ENCODE measurements at regions not wholly inside any gene's neighbourhood (a gene's known extent, or its start where the extent isn't known, plus 50 kb on each side); places are given as distances from the start of the nearest gene placed in this dataset.

DNA sequence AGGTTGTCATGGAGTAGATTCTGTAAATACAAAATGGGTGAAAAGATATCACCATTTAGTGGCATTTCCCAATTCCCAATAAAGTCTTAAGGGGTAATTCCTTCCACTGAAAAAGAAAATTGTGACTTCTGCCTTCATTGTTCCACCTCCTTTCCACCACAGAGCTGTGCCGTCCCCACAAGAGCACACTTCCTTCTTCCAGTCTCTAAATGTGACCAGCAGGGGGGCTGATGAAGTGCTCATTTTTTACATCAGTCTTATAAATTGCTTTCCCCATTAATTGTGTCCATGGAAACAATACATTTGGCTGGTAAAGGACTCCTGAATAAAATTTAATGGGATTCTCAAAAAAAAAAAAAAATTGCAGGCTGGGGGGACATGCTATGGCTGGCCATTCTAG lies 260.8 kb upstream of the PSMD7 start:
- 19% methylated on average over 1 of the region's 1 CpG for WGBS
- Histone ChIP-seq H3K4me3 (no peak overlapping the region), H3K36me3 (no peaks in the 10 kb centered on the region), H3K27me3 (peaks cover 0 to 8% (median 2%) of the 10 kb centered on the region in 4 donors), H3K9me3 (no peaks in the 10 kb centered on the region), H3K4me1 (no peaks in the 10 kb centered on the region), H3K27ac (replicated peaks in 1 of 4) (no peak overlapping the region)
- DNase-seq (ENCODE audit: extremely low spot score) = no peak
- intact Hi-C loops (cut with DNase I) = no loop called here
- TF ChIP-seq POLR2A (IDR thresholded peaks at IDR 0.05; ENCODE audit: low read depth) (no peak), EP300 (IDR thresholded peaks at IDR 0.05) (no peak), POLR2AphosphoS5 (IDR thresholded peaks at IDR 0.05) (no peak)
- TF ChIP-seq, protein P1, sequence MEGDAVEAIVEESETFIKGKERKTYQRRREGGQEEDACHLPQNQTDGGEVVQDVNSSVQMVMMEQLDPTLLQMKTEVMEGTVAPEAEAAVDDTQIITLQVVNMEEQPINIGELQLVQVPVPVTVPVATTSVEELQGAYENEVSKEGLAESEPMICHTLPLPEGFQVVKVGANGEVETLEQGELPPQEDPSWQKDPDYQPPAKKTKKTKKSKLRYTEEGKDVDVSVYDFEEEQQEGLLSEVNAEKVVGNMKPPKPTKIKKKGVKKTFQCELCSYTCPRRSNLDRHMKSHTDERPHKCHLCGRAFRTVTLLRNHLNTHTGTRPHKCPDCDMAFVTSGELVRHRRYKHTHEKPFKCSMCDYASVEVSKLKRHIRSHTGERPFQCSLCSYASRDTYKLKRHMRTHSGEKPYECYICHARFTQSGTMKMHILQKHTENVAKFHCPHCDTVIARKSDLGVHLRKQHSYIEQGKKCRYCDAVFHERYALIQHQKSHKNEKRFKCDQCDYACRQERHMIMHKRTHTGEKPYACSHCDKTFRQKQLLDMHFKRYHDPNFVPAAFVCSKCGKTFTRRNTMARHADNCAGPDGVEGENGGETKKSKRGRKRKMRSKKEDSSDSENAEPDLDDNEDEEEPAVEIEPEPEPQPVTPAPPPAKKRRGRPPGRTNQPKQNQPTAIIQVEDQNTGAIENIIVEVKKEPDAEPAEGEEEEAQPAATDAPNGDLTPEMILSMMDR (IDR thresholded peaks at IDR 0.05) = peak in 1 of 3 experiments; percentile 4

DNA sequence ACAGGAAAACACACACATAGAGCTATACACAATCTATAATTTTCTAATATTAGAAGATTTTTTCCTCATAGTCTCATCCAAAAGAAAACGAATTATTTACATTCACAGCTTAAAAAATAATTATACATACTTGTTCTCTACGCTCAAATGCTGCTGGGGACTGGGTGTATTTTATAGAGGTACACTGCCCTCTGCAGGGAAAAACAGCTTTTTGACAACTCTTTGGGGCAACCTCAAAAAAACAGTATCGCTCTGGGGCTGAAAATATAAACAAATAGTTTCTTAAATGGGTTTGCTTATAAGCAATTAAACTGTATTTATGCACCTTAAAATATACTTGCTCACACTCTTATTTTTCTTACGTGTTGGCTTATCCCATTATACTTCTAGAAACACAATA lies 261.8 kb upstream of the PSMD7 start:
- no peaks in the 10 kb centered on the region for H3K36me3 ChIP-seq
- peaks cover 0 to 10% (median 2%) of the 10 kb centered on the region in 4 donors for H3K27me3 ChIP-seq
- 29% methylated on average over 4 of the region's 4 CpGs for WGBS
- H3K4me3 ChIP-seq = no peak overlapping the region
- DNase-seq (ENCODE audit: extremely low spot score) = no peak
- no peak overlapping the region for H3K27ac ChIP-seq (replicated peaks in 1 of 4)
- TF ChIP-seq POLR2A (IDR thresholded peaks at IDR 0.05; ENCODE audit: low read depth) (no peak), EP300 (IDR thresholded peaks at IDR 0.05) (no peak)
- TF ChIP-seq, protein P1 (IDR thresholded peaks at IDR 0.05) = peak in 1 of 3 experiments; percentile 17
- intact Hi-C loops (cut with DNase I) = no loop called here
- H3K9me3 ChIP-seq = no peaks in the 10 kb centered on the region
- H3K4me1 ChIP-seq = no peaks in the 10 kb centered on the region

DNA sequence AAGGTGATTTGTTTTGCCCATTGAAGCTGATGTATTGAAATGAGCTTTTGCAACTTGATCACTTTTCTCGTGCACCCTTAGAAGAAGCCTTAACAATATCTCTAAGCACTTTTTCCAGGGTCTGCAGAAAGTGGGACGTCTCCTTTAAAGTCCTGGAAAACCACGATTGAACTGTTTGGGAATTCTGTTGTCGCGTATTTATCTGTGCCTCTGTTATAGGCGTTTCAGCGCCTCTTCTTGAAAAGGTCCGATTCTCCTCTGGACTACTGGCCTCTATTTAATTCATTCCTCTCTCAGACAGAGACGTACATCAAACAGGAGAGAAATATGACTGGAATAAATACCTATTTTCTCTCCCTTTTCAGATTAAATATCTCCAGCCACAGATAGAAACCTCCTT lies 262.4 kb upstream of the PSMD7 start:
- peaks cover 0 to 11% (median 2%) of the 10 kb centered on the region in 4 donors for H3K27me3 ChIP-seq
- intact Hi-C loops (cut with DNase I) = no loop called here
- H3K27ac ChIP-seq (replicated peaks in 1 of 4) = no peak overlapping the region
- DNase-seq (ENCODE audit: extremely low spot score) = no peak
- WGBS = 42% methylated on average over 9 of the region's 9 CpGs
- no peaks in the 10 kb centered on the region for H3K9me3 ChIP-seq
- H3K4me3 ChIP-seq = no peak overlapping the region
- TF ChIP-seq, protein P1 (IDR thresholded peaks at IDR 0.05) = no peak
- TF ChIP-seq POLR2A (IDR thresholded peaks at IDR 0.05; ENCODE audit: low read depth) = no peak
- TF ChIP-seq EP300 (IDR thresholded peaks at IDR 0.05) = no peak
- TF ChIP-seq POLR2AphosphoS5 (IDR thresholded peaks at IDR 0.05) = no peak
- H3K4me1 ChIP-seq = no peaks in the 10 kb centered on the region
- H3K36me3 ChIP-seq = no peaks in the 10 kb centered on the region

- no peak for DNase-seq (ENCODE audit: extremely low spot score)
- Histone ChIP-seq H3K27me3 (peaks cover 0 to 11% (median 2%) of the 10 kb centered on the region in 4 donors), H3K9me3 (no peaks in the 10 kb centered on the region), H3K4me1 (no peaks in the 10 kb centered on the region), H3K27ac (replicated peaks in 1 of 4) (no peak overlapping the region), H3K36me3 (no peaks in the 10 kb centered on the region), H3K4me3 (no peak overlapping the region)
- TF ChIP-seq POLR2A (IDR thresholded peaks at IDR 0.05; ENCODE audit: low read depth) (no peak), EP300 (IDR thresholded peaks at IDR 0.05) (no peak), POLR2AphosphoS5 (IDR thresholded peaks at IDR 0.05) (no peak)
- TF ChIP-seq, protein P1 (IDR thresholded peaks at IDR 0.05) = no peak
- 47% methylated on average over 9 of the region's 9 CpGs for WGBS
- intact Hi-C loops (cut with DNase I) = no loop called here
Observed at GRCh38 chr16:74033441-74033995, 263.1 kb upstream of the PSMD7 start.

DNA sequence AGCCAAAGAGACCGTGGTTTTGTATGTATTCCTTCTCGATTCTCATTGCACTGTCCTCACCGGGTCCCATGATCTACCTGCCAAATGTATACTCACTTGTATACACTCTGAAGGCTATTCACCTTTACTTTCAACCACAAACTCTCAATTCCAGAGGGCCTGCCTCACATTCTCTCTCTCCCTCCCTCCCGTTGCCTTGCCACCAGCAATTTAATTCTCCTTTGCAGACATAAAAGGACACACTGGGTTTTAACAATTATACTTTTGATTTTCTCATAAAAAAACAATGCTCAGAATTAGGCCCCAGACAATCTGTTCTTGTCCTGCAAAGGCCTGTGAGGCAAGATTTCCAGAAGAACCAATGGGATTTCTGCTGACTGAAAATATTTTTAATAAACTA lies 265.1 kb upstream of the PSMD7 start:
- Histone ChIP-seq H3K9me3 (no peaks in the 10 kb centered on the region), H3K27ac (replicated peaks in 1 of 4) (no peak overlapping the region), H3K27me3 (peaks cover 0 to 7% (median 0%) of the 10 kb centered on the region in 4 donors), H3K4me3 (no peak overlapping the region), H3K36me3 (no peaks in the 10 kb centered on the region), H3K4me1 (no peaks in the 10 kb centered on the region)
- intact Hi-C loops (cut with DNase I) = no loop called here
- TF ChIP-seq POLR2AphosphoS5 (IDR thresholded peaks at IDR 0.05) = no peak
- TF ChIP-seq, protein P1 (IDR thresholded peaks at IDR 0.05) = no peak
- no peak for TF ChIP-seq EP300 (IDR thresholded peaks at IDR 0.05)
- TF ChIP-seq POLR2A (IDR thresholded peaks at IDR 0.05; ENCODE audit: low read depth) = no peak
- no peak for DNase-seq (ENCODE audit: extremely low spot score)
- WGBS = 86% methylated on average over 4 of the region's 4 CpGs
